ENCODE measurements at regions not wholly inside any gene's neighbourhood (a gene's known extent, or its start where the extent isn't known, plus 50 kb on each side); places are given as distances from the start of the nearest gene placed in this dataset.
"Not testable (repeated sequence)": the region's sequence is repeated elsewhere in the genome, so short reads cannot be mapped to it uniquely, and the experiment has no call there.

GRCh38 chr7:76809856-76810255, 182.8 kb upstream of the POMZP3 start:
- intact Hi-C loops (cut with micrococcal nuclease); H3K4me3 ChIP-seq (replicated peaks in 1 of 2; ENCODE audit: low read depth in 1 of 2, low read length in 2 of 2): not testable (repeated sequence)

GRCh38 chr7:76807588-76808100, 180.6 kb upstream of the POMZP3 start:
- DNase-seq (ENCODE audit: low read depth, low spot score); H3K79me2 ChIP-seq (ENCODE audit: insufficient read depth, low read length); H3K9me3 ChIP-seq (ENCODE audit: control insufficient read depth in 1 of 2, insufficient read depth in 1 of 2, low read depth in 1 of 2, low read length in 2 of 2); H3K27me3 ChIP-seq (ENCODE audit: insufficient read depth, low read length); H3K27ac ChIP-seq (ENCODE audit: low read depth, low read length); CTCF ChIA-PET; H3K9ac ChIP-seq (ENCODE audit: low read length); ATAC-seq; BruUV-seq (replicated peaks); RAD21 ChIA-PET (ENCODE audit: low non-redundant PET in 1 of 2, low total read pairs in 2 of 2, uncharacterized antibody in 2 of 2, unreplicated experiment in 2 of 2); intact Hi-C loops (cut with micrococcal nuclease); H3K9me2 ChIP-seq (ENCODE audit: insufficient read depth); H3K4me3 ChIP-seq (replicated peaks in 1 of 2; ENCODE audit: low read depth in 1 of 2, low read length in 2 of 2); H3K4me2 ChIP-seq (ENCODE audit: low read length); POLR2A ChIA-PET; H4K20me1 ChIP-seq (ENCODE audit: insufficient read depth); H3K36me3 ChIP-seq (ENCODE audit: control insufficient read depth in 1 of 2, insufficient read depth in 2 of 2, low read length in 2 of 2); H2AFZ ChIP-seq (ENCODE audit: low read depth, low read length, poor library complexity, severe bottlenecking); H3K4me1 ChIP-seq (ENCODE audit: control insufficient read depth in 1 of 2, insufficient read depth in 2 of 2, low read length in 2 of 2): not testable (repeated sequence)

More at GRCh38 chr7:76809856-76810255, 182.8 kb upstream of the POMZP3 start:
- DNase-seq (ENCODE audit: low read depth, low spot score); H3K9ac ChIP-seq (ENCODE audit: low read length); POLR2A ChIA-PET; H3K36me3 ChIP-seq (ENCODE audit: control insufficient read depth in 1 of 2, insufficient read depth in 2 of 2, low read length in 2 of 2); H3K9me2 ChIP-seq (ENCODE audit: insufficient read depth); BruUV-seq (replicated peaks); H2AFZ ChIP-seq (ENCODE audit: low read depth, low read length, poor library complexity, severe bottlenecking); H3K27me3 ChIP-seq (ENCODE audit: insufficient read depth, low read length); H3K4me2 ChIP-seq (ENCODE audit: low read length); ATAC-seq; RAD21 ChIA-PET (ENCODE audit: low non-redundant PET in 1 of 2, low total read pairs in 2 of 2, uncharacterized antibody in 2 of 2, unreplicated experiment in 2 of 2); CTCF ChIA-PET; H3K27ac ChIP-seq (ENCODE audit: low read depth, low read length); H3K4me1 ChIP-seq (ENCODE audit: control insufficient read depth in 1 of 2, insufficient read depth in 2 of 2, low read length in 2 of 2); H3K9me3 ChIP-seq (ENCODE audit: control insufficient read depth in 1 of 2, insufficient read depth in 1 of 2, low read depth in 1 of 2, low read length in 2 of 2); H3K79me2 ChIP-seq (ENCODE audit: insufficient read depth, low read length); H4K20me1 ChIP-seq (ENCODE audit: insufficient read depth): not testable (repeated sequence)

GRCh38 chr7:76806460-76806859, 179.4 kb upstream of the POMZP3 start:
- DNase-seq (ENCODE audit: low read depth, low spot score); CTCF ChIA-PET; H3K4me2 ChIP-seq (ENCODE audit: low read length); intact Hi-C loops (cut with micrococcal nuclease); BruUV-seq (replicated peaks); H3K9me3 ChIP-seq (ENCODE audit: control insufficient read depth in 1 of 2, insufficient read depth in 1 of 2, low read depth in 1 of 2, low read length in 2 of 2); H3K4me3 ChIP-seq (replicated peaks in 1 of 2; ENCODE audit: low read depth in 1 of 2, low read length in 2 of 2); H3K27ac ChIP-seq (ENCODE audit: low read depth, low read length); H3K4me1 ChIP-seq (ENCODE audit: control insufficient read depth in 1 of 2, insufficient read depth in 2 of 2, low read length in 2 of 2); H2AFZ ChIP-seq (ENCODE audit: low read depth, low read length, poor library complexity, severe bottlenecking); H3K9me2 ChIP-seq (ENCODE audit: insufficient read depth); H3K79me2 ChIP-seq (ENCODE audit: insufficient read depth, low read length); H3K36me3 ChIP-seq (ENCODE audit: control insufficient read depth in 1 of 2, insufficient read depth in 2 of 2, low read length in 2 of 2); H3K9ac ChIP-seq (ENCODE audit: low read length); RAD21 ChIA-PET (ENCODE audit: low non-redundant PET in 1 of 2, low total read pairs in 2 of 2, uncharacterized antibody in 2 of 2, unreplicated experiment in 2 of 2); H4K20me1 ChIP-seq (ENCODE audit: insufficient read depth); POLR2A ChIA-PET; H3K27me3 ChIP-seq (ENCODE audit: insufficient read depth, low read length); ATAC-seq: not testable (repeated sequence)

GRCh38 chr7:76806010-76806409, 178.9 kb upstream of the POMZP3 start:
- H3K9me3 ChIP-seq (ENCODE audit: control insufficient read depth in 1 of 2, insufficient read depth in 1 of 2, low read depth in 1 of 2, low read length in 2 of 2); H3K4me1 ChIP-seq (ENCODE audit: control insufficient read depth in 1 of 2, insufficient read depth in 2 of 2, low read length in 2 of 2); H3K9ac ChIP-seq (ENCODE audit: low read length); CTCF ChIA-PET; H3K79me2 ChIP-seq (ENCODE audit: insufficient read depth, low read length); H3K4me3 ChIP-seq (replicated peaks in 1 of 2; ENCODE audit: low read depth in 1 of 2, low read length in 2 of 2); H4K20me1 ChIP-seq (ENCODE audit: insufficient read depth); RAD21 ChIA-PET (ENCODE audit: low non-redundant PET in 1 of 2, low total read pairs in 2 of 2, uncharacterized antibody in 2 of 2, unreplicated experiment in 2 of 2); H3K9me2 ChIP-seq (ENCODE audit: insufficient read depth); H3K27me3 ChIP-seq (ENCODE audit: insufficient read depth, low read length); intact Hi-C loops (cut with micrococcal nuclease); DNase-seq (ENCODE audit: low read depth, low spot score); POLR2A ChIA-PET; BruUV-seq (replicated peaks); H3K36me3 ChIP-seq (ENCODE audit: control insufficient read depth in 1 of 2, insufficient read depth in 2 of 2, low read length in 2 of 2); H3K27ac ChIP-seq (ENCODE audit: low read depth, low read length): not testable (repeated sequence)
- Histone ChIP-seq H2AFZ (ENCODE audit: low read depth, low read length, poor library complexity, severe bottlenecking) (peak overlapping the region; percentile 68), H3K4me2 (ENCODE audit: low read length) (peak overlapping the region; percentile 23; the same call in 1 of the 2 replicates)
- ATAC-seq, result peak; percentile 76

GRCh38 chr7:76805262-76805661, 178.2 kb upstream of the POMZP3 start:
- BruUV-seq (replicated peaks); ATAC-seq; H3K9me2 ChIP-seq (ENCODE audit: insufficient read depth); POLR2A ChIA-PET; RAD21 ChIA-PET (ENCODE audit: low non-redundant PET in 1 of 2, low total read pairs in 2 of 2, uncharacterized antibody in 2 of 2, unreplicated experiment in 2 of 2); H3K27ac ChIP-seq (ENCODE audit: low read depth, low read length); CTCF ChIA-PET; H3K79me2 ChIP-seq (ENCODE audit: insufficient read depth, low read length); H3K36me3 ChIP-seq (ENCODE audit: control insufficient read depth in 1 of 2, insufficient read depth in 2 of 2, low read length in 2 of 2); H3K9me3 ChIP-seq (ENCODE audit: control insufficient read depth in 1 of 2, insufficient read depth in 1 of 2, low read depth in 1 of 2, low read length in 2 of 2); H3K9ac ChIP-seq (ENCODE audit: low read length); H3K27me3 ChIP-seq (ENCODE audit: insufficient read depth, low read length); H3K4me1 ChIP-seq (ENCODE audit: control insufficient read depth in 1 of 2, insufficient read depth in 2 of 2, low read length in 2 of 2); H3K4me3 ChIP-seq (replicated peaks in 1 of 2; ENCODE audit: low read depth in 1 of 2, low read length in 2 of 2); intact Hi-C loops (cut with micrococcal nuclease); H4K20me1 ChIP-seq (ENCODE audit: insufficient read depth); H3K4me2 ChIP-seq (ENCODE audit: low read length); DNase-seq (ENCODE audit: low read depth, low spot score): not testable (repeated sequence)
- H2AFZ ChIP-seq (ENCODE audit: low read depth, low read length, poor library complexity, severe bottlenecking), result peak overlapping the region; percentile 68

Data from HCT116 (cell line).